HG02642 (cell line): ENCODE measurements at regions not wholly inside any gene's neighbourhood (a gene's known extent, or its start where the extent isn't known, plus 50 kb on each side); places are given as distances from the start of the nearest gene placed in this dataset.

ENCODE experiments used
- ATAC-seq: cut with Tn5 transposase; IDR thresholded peaks from one replicate; pipeline ENCODE4 v1.9.1; 2021; ENCODE audit warnings: mild to moderate bottlenecking; ENCODE audit not compliant: unreplicated experiment, poor library complexity

DNA sequence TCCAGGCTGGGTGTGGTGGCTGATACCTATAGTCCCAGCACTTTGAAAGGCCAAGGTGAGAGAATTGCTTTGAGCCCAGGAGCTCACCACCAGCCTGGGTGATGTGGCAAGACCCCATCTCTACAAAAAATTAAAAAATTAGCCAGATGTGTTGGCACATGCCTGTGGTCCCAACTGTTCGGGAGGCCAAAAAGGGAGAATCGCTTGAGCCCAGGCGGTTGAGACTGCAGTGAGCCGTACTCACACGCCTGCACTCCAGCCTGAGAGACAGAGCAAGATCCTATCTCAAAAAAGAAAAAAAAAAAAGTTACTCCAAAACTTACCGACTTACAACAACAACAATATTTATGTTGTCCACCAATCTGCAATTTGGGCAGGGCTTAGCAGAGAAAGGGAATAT is 178.0 kb upstream of the FN1 start:
- ATAC-seq, result no peak

DNA sequence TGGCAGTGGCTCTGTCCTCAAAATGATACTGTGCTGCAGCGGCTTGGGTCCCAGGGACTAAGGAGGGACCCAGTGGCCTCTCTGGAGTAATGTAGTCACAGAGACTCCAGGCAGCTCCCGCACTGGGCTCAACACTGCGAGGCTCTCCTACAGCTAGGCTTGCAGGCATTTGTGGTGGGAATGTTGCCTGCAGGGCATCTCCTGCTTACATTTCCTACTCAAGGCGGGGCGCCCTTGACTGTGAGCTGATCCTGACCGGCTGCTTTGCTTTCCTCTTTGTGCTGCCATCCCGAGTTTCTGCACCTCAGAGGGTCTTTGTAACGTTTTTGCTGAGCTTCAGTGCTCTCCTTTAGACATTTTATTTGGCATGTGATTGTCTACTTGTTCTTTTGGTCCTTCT is 177.4 kb upstream of the FN1 start:
- ATAC-seq, result no peak

DNA sequence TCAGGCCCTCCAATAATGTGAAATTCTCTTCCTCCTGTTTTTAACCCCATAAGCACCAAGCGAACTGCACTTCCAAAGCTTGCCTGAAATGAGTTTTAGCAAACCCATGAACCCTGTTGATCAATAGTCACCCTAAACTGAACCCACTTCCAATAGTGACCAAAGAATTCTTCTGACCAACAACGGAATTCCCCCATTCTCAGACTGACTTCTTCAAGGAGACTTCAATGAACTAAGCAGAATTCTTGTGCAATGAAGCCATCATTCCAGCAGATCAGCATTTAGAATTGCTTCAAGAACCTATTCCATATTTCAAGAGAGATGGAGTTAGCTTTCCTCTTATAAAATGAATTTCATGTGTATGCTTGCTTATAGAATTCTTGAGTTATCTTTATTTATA is 176.9 kb upstream of the FN1 start:
- ATAC-seq, result no peak

DNA sequence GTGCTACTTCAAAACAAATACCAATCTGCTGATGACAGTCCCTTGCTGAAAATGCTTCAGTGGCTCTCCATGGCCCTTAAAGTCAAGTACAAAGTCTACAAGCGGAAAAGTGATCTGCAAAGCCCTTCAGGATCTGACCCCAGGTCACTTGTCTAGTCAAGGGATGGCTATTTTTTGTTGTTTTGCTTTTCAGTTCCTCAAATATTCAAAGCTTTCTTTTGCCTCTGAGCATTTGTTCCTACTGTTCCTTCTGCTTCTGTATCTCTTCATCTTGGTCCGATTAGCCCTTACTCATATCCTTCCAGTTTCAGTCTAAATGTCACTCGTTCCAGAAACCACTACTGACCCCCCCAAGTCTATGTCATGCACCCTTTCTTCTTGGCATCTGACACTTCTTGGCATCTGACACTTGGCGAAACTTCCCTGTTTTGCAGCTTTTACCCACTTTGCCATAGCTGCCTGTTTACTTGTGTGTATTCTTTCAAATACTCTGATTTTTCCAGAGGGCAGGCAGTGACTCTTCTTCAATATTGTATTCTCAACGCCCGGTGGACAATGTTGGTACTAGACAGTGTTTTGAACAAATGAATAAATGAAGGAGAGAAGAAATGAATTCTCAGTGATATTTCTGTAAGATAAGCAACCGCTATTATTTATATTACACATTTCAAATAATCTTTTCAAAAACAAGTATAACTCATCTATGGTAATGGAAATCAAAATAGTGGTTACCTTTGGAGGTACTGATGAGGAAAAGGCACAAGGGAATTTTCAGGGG is 175.9 kb upstream of the FN1 start:
- no peak for ATAC-seq

DNA sequence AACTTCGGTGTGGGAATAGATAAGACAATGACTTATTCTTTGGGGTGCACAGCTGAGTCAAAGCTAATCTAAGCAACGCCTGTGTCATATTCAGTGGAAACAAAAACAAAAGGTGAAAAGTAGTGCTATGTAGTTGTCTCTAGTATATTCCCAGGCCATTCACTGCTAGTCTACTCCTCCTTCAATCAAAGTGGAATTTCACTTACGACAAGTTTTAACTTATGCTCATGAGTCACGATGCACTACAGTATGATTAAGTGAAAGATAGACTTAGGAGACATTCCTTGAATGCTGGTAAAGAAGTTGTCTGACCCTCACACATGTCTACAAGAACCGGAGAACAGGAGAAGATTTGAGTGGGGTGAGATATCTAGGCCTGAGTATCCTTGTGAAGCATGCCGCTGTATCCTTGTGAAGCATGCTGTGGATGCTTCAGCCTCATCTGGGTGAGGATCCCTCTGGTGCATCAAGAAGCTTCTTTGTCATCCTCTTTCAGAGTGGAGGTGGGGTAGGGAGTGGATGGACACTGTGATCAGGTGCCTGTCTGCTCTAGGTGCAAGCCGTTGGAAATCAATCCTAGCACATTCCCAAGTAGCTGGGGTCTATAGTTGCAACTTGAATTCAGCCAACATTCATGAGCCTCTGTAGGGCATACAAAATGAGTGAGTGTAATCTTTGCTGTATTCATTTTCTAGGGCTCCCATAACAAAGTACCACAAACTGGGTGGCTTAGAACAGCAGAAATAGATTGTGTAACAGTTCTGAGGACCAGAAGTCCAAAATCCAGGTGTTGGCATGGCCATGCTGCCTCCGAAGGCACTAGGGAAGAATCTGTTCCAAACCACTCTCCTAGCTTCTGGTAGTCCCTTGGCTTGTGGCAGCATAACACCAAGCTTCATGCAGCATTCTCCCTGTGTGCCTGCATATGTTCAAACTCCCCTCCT is 173.5 kb upstream of the FN1 start:
- ATAC-seq, result no peak

DNA sequence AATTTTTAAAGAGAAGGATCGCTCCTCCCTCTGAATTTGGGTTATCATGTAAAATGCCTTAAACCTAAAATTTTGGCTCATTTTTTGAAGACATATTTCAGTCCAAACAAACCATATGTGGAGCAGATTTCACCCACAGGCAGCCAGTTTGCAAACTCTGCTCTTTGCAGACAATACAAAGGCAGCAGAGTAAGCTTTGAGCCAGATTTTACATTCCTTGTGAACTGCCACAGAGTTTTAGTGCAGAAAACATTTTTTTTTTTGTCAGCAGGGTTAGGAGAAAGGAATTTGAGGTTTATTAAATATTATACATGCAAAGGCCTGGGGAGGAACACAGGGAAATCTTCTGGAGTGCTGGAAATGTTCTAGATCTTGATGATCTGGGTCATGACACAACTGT is 171.9 kb upstream of the FN1 start:
- ATAC-seq, result no peak

DNA sequence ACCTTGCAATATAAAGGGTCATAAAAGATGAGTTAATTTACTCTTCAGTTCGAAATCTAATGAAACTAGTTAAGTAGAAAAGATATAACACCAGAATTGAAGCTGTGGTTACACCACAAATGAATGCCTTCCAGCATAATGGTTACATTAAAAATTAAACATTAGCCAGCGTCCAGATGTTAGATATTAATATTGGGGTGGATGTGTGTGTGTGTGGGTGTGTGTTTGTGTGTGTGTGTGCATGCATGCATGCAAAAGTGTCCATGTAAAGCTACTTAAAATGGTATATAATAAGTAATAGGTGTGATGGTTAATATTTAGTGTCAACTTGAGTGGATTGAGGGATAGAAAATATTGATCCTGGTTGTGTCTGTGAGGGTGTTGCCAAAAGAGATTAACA is 170.4 kb upstream of the FN1 start:
- no peak for ATAC-seq

DNA sequence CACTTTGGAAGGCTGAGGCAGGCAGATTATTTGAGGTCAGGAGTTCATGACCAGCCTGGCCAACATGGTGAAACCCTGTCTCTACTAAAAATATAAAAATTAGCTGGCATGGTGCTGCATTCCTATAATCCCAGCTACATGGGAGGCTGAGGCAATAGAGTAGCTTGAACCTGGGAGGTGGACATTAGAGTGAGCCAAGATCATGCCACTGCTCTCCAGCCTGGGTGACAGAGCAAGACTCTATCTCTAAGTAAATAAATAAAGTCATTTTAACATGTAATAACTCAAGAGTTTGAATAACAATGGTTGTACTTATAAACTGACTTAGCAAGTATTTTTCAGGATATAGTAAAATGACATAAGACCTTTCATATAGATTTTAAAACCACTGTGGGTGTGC is 169.3 kb upstream of the FN1 start:
- no peak for ATAC-seq

DNA sequence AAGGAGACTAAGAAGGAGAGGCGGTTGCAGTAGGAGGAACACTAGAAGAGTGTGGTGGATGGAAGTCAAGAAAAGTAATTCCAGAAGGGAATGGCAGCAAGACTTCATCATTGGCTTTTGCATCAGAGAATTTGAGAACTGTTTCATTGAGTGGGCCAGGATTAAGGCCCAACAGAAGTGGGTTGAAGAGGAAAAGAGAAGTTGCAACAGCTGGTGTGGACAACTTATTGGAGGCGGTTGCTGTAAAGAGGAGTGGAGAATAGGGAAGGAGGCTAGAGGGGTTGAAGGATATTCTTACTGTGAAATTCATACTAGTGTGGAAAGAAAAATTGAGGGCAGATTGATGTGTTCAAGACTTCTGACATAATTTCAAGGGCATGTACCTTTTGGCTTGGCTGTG is 168.7 kb upstream of the FN1 start:
- no peak for ATAC-seq

DNA sequence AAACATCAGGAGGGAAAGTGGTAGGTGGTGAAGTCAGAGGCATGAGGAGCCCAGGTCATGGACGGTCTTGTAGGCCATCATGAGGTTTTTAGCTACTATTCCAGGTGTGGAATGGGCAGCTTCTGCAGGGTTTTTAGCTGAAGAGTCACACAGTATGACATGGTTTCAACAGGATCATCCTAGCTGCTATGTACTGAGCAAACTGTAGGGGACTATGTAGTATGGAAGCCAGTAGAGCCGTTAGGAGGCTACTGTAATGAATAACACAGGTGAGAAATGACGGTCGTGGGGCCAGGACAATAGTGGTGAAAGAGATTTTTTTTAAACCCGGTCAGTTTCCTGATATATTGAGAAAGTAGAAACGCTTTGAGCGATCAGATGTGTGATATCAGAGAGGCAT is 167.6 kb upstream of the FN1 start:
- ATAC-seq, result no peak

DNA sequence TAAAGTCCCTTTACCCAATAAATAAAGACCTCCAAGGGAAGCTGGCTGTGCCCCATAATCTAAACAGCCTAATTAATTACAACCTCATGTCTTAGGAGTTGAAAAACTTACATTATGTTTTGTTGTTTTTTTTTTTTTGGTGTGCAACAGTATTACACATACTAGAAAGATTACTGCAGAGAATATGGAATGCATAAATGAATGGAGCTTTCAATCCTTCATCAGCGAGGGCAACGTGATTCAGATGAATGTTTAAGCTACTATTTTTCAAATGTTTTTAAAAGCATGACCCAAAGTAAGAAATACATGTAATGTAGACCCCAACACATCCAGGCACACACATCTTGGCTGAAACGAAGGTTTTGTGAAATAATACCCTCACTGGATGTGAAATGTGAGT is 167.1 kb upstream of the FN1 start:
- ATAC-seq, result no peak

DNA sequence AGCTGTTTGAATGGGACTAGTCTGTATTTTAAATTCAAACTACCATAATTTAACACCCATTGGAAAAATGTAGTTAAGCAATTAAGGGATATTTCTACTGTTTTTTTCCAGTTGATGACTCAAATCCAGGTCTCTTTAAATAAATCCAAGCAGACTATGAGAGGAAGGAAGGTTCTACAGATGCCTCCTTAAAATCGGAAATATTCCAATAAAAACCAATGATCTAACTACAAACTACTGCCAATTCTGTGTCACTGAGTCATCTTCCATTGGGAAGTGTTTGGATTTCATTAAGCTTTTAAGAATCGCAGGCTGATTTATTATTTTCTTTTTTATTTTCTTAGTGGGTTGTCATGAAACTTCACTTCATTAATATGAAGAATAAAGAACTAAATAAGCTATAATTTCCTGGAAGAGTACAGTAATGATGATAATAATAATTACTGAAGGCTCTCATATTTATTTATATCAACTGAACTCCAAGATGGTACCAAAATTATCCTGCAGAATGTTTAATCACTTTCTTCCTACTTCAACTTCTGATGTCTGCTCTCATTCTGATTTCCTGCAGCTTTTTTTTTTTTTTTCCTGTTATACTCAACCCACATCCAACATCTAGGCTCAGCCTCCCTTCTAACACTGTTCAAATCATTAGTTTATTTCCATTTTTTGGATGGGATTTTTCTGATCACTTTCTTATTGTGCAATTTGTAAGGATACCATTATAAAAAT is 166.3 kb upstream of the FN1 start:
- no peak for ATAC-seq

DNA sequence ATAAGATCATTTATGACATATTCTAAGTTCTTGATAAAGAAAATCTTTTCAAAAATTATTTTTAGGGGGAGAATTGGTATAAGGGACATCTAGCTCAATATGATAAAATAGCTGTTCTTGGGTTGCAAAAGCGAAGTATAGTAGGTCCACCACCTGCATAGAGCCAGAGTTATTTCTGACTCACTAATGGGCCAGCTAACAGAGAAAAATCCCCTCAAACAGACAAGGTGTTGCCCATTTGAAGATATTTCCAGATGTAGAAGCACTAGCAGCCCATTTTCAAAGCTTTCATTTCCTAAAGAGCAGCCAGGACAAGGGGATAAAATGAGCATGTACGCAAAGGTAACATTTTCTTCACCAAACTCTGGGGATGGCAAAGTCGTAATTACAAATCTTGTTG is 165.7 kb upstream of the FN1 start:
- ATAC-seq, result no peak

DNA sequence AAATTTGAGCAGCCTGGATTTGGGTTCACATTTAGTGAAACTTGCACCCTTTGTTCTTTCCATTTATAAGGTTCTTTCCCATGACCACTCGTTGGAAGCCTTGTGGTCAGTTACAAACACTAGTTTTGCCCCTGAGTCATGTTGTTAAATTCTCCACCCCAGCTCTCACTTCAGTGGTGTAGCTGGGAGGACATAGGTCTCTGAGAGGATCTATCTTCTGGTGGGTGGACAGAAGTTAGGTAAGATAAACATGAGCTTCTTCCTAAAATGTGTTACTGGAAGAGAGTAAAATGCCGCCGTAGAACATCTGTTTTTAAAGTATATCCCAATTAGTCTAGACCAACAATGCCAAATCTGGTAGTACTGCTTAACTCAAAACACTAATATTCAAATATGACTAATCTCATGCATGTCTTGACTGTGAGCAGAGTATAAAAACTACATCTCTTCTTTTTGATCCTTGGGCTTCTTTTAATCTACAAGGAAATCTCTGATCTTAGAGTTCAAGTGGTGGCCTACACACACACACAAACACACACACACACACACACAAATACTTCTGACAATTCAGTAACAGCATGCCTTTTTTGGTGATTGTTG is 162.6 kb upstream of the FN1 start:
- ATAC-seq, result no peak

DNA sequence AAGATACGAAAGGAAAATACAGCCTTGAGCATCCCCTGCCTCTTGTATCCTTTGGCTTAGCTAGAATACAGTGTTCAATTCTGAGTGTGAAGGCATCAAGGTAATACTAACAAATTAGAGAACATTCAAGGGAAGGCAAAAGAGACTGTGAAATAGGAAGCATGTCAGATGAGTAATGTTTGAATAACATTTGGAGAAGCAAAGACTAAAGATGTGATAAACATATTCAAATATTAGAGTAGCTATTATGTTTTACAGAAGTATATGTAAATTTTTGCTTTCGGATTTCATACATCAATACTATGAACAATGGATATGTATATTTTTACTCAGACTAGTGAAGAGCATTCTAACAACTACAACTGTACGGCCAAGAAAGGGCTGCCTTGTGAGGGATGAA is 161.7 kb upstream of the FN1 start:
- ATAC-seq, result no peak

DNA sequence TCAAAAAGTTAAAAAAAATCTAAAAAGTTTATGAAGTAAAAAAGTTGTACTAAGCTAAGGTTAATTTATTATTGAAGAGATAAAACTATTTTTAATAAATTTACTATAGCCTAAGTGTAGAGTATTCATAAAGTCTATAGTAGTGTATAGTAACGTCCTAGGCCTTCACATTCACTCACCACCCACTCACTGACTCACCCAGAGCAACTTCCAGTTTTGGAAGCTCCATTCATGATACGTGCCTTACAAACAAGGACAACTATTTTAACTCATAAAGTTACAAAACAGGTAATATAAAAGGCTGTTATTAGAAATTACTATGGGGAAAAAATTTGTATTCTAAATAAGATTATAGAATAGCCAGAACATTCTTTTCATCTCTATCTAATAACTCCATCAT is 158.9 kb upstream of the FN1 start:
- ATAC-seq, result no peak

DNA sequence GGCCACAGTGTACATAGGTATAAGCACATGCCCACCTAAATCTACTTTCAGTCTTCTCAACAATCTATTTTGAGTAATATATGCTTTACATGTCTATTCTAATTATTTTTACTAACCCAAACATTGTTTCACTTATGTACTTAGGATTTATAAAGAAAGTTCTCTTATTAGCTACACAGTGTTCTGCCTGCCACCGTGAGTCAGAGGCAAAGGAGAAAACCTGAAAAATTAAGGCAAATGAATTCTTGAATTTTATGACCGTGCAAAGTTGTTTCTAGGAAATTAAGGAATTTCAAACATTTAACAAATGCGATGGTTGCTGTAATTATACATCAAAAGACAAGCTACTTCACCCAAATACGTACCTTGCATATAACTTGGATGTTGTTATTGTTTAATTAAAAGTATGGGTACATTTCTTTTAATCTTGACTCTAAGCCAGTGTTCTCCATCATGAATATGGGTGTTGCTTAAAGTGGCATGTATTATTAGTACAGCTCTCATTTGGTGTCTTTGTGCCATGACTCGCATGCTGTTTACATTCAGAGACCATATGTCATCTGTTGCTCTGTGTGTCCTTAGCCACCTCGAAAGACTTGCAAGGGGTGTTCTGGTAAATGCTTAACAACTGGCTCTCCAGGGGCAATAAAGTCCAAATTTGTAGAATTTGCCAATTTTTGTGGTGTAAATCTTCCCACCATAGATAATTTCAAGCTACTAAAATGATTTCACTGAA is 154.3 kb upstream of the FN1 start:
- ATAC-seq, result no peak

DNA sequence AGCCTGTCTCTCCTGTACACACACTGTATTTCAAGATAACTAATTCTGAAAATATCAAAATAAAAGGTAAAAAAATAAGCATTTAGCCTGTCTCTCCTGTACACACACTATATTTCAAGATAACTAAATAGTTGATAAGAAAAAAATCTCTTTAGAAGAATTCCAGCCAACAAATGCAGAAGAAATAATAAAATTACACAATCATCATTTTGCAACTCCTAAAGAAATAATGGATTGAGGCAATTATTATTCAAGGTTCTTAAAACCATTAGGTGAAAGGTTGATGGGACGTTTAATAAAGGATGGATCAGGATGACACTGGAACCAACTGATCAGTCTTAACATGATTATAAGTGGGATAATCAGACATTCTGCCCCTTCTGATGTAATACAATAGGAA is 148.0 kb upstream of the FN1 start:
- ATAC-seq, result no peak

DNA sequence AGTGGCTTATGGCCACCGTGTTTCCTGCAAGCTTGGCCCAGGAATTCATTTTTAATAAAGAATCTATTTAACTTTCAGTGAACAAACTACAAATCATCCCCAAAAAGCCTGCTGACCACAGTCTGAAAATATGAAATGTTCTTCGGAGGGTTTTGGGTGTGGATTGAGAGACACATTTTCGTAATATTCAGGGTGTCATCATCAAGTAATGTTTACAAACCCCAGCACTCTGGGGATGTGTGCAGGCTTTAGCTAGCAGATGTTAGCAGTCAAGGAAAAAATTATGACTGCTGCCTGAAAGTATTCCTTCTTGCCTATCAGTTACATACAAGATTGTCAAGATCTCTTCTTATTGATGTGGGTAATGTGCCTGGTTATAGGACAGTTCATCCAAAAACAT is 143.9 kb upstream of the FN1 start:
- no peak for ATAC-seq

DNA sequence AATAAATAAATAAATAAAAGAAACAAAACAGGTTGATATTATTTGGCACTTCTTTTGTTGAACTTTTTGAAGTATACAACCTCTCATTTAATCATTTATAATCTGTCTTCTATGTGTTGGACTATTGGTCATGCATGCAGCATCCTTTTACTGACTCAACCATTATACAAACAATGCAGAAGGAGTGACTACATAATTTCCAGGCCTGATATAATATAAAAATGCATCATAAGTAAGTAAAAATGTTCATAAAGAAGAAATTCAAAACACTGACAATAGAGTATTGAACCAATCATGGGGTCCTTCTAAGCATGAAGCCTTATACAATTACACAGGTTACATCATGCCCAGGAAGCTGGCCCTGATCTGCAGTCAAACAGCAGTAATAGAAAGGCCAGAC is 141.5 kb upstream of the FN1 start:
- no peak for ATAC-seq
